Adipocyte (in vitro differentiated cells): ENCODE measurements at regions not wholly inside any gene's neighbourhood (a gene's known extent, or its start where the extent isn't known, plus 50 kb on each side); places are given as distances from the start of the nearest gene placed in this dataset.
A peak's percentile ranks its signal among the peaks of the same experiment; 100 is the strongest.
"Not testable (repeated sequence)": the region's sequence is repeated elsewhere in the genome, so short reads cannot be mapped to it uniquely, and the experiment has no call there.

Source experiments
- DNase-seq: peaks from one replicate; pipeline ENCODE4 v3.0.0-alpha.2; 2015; ENCODE audit warnings: low read depth
- H3K27me3 ChIP-seq: replicated peaks from 2 replicates; pipeline ENCODE4 v1.7.0; 2013; ENCODE audit warnings: mild to moderate bottlenecking, low read length, moderate library complexity; ENCODE audit not compliant: control insufficient read depth, insufficient read depth
- H3K36me3 ChIP-seq: 2 replicates; pipeline ENCODE4 v1.7.0; 2013; ENCODE audit warnings: low read length, mild to moderate bottlenecking, moderate library complexity; ENCODE audit not compliant: control insufficient read depth, insufficient read depth, severe bottlenecking
- H3K4me1 ChIP-seq: 2 replicates; pipeline ENCODE4 v1.7.0; 2013; ENCODE audit warnings: mild to moderate bottlenecking, low read length, moderate library complexity; ENCODE audit not compliant: control insufficient read depth, insufficient read depth
- H3K4me3 ChIP-seq: 2 replicates; pipeline ENCODE4 v1.7.0; 2013; ENCODE audit warnings: mild to moderate bottlenecking, low read length, moderate library complexity
- H3K9ac ChIP-seq: 2 replicates; pipeline ENCODE4 v1.7.0; 2013; ENCODE audit warnings: mild to moderate bottlenecking, low read length, moderate library complexity
- H3K9me3 ChIP-seq: 2 replicates; pipeline ENCODE4 v1.7.0; 2013; ENCODE audit warnings: mild to moderate bottlenecking, low read length, moderate library complexity; ENCODE audit not compliant: control insufficient read depth

DNA sequence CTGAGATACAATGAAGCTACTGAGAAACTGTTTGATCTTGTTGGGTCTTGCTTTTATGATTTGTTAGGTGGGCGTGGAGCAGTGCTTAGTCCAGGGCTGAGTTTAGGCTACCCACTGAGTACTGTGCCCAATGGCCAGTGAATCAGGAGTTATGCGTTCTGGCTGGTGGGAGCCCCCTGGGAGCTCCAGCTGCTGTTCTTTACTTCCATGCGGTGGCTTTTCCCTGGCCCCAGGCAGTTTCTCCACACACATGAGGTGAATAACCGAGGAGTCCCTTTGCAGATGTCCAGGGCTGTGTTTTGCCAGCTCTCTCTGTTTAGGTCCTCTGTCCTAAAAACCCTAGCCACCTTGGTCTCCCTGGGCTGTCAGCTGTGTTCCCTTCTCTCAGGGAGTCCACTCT lies 106.5 kb downstream of the KLF13 start:
- Histone ChIP-seq H3K9ac (no peak overlapping the region), H3K27me3 (no peaks in the 10 kb centered on the region), H3K4me3 (no peak overlapping the region), H3K36me3 (no peaks in the 10 kb centered on the region), H3K9me3 (no peaks in the 10 kb centered on the region), H3K4me1 (peaks cover 17% of the 10 kb centered on the region)
- DNase-seq, result no peak

DNA sequence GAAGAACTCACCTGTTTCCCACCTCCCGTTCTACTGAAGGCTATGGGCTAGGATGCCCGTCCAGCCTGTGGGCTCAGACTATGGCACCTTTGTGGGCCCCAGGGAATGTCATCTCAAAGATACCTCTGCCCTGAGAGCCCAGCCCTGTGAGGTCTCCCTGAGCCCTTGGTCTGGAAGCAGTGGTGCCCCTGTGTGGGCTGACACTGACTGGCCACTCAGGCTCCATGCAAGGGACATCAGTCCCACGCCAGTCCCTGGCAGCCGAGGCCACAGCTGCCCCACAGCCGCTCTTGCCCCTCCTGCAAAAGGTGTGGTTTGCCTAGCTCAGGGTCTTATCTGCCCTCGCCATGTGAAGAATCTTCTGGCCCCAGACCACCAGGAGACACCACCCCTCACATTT lies 106.9 kb downstream of the KLF13 start:
- no peaks in the 10 kb centered on the region for H3K36me3 ChIP-seq

DNA sequence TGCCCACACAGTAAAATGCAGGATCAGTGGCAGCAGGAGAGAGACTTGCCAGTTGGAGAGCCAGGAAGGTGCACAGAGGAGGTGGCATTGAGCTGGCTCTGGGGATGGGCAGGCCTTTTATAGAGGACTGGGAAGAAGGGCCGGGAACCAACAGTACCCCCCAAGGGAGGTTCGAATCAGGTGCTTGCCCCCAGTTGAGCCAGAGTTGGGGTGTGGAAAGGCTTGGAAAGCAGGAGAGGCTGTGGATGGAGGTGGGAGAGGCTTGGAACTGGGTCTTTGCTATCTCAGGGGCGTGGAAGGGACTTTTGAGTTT lies 107.6 kb downstream of the KLF13 start:
- H3K4me3 ChIP-seq, result no peak overlapping the region

More for the DNA sequence above, 106.9 kb downstream of the KLF13 start:
- Histone ChIP-seq H3K4me3 (no peak overlapping the region), H3K4me1 (peaks cover 17% of the 10 kb centered on the region), H3K9me3 (no peaks in the 10 kb centered on the region), H3K27me3 (no peaks in the 10 kb centered on the region), H3K9ac (no peak overlapping the region)
- DNase-seq, result no peak

DNA sequence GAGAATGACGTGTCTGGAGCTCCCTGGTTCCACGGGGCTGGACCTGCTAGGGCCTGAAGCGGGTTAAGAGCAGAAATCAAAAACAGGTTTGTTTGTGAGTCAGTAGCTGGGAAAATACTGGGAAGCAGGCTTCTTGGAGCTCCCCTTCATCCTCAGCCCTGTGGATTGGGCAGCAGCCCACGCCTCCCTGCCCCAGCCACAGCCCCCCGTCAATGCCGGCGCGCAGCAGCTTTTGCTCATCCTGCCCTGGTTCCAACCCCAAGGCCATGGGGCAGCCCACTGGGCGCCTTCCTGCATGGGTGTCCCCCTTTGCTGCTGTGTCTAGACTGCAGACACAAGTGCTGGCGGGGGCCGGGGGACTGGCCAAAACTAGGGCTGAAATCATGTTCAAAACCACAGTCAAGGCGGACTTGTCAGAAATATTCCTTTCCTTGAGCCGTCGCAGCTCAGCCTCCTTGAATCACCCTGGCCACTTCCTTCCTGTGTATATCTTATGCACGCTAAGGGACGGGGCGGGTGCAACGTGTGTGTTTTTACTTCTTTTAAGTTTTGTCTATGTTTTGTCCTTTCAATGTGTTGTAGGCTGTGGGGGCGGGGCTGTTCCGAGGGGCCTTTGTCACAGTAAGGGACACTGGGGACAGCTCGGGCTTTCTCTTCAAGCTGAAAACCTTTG lies 108.1 kb downstream of the KLF13 start:
- Histone ChIP-seq H3K27me3 (no peaks in the 10 kb centered on the region), H3K4me1 (peaks cover 17% of the 10 kb centered on the region), H3K9me3 (no peaks in the 10 kb centered on the region), H3K9ac (peak overlapping the region; percentile 64), H3K36me3 (no peaks in the 10 kb centered on the region), H3K4me3 (peak overlapping the region; percentile 61)
- peak; percentile 63 for DNase-seq

More for the DNA sequence above, 107.6 kb downstream of the KLF13 start:
- H3K27me3 ChIP-seq, result no peaks in the 10 kb centered on the region
- no peak for DNase-seq
- H3K4me1 ChIP-seq, result peaks cover 17% of the 10 kb centered on the region
- no peaks in the 10 kb centered on the region for H3K9me3 ChIP-seq
- H3K9ac ChIP-seq, result peak overlapping the region; percentile 64
- H3K36me3 ChIP-seq, result no peaks in the 10 kb centered on the region

DNA sequence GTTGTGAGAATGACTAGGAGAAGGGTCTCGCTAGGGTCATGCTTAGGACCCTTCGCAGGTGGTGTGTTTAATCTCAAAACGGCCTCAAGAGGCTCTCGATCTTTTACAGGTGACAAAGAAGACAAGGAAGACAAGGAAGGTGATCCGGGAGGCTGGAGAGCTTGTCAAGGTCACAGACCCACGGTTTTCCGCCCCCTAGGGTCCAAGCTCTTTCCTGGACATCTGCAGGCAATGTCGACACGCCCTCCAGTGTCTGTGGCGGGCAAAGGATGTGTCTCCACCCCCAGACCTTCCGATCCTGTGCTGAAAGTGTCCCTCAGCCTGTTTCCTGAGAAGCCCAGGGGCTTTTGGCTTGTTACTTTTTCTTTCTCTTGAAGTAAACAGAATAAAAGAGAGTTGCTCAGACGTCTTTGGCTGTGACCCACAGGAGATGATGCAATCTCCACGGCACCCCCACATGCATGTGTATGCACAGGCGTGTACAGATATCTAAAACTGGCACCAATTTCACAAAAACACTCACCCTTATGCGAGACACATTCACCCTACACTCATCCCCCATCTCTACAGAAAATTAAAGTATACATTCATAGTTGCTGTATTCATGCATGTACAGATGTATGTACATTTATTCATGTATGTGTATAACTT lies 108.8 kb downstream of the KLF13 start:
- H3K27me3 ChIP-seq, result no peaks in the 10 kb centered on the region
- H3K9ac ChIP-seq, result peak overlapping the region; percentile 64
- no peaks in the 10 kb centered on the region for H3K36me3 ChIP-seq
- DNase-seq, result peak; percentile 76
- H3K4me3 ChIP-seq, result peak overlapping the region; percentile 61
- H3K9me3 ChIP-seq, result no peaks in the 10 kb centered on the region
- peaks cover 19% of the 10 kb centered on the region for H3K4me1 ChIP-seq

DNA sequence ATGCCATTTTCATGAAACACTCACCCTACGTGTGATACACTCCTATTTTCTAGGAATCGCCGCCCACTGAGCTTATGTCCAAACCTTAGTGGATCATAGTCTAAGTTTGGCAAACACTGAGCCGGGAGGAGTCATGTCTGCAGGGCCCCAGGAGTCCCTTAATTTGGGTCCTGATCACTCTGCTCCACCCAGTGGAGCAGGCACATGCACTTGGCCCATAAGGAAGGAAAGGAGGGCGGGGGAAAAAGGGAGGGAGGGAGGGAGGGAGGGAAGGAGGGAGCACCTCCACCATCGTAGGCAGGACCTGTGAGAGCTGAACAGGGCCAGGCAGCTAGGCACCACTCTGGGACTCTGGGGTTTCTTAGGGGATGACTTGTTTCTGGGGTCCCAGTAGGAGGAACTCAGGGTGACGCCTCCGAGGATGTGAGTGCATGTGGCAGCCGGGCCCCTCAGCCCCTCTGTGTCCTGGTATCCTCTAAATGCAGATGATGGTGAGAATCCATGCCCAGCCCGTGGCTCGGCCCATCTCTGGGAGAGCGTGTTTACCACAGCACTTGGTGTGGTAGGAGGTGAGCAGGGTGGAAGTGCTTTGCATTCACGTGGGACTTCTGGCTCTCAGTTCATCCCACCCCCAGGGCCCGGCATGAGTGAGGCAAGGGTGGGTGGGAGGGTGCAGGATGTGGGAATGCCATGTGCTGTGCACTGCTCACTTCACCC lies 109.4 kb downstream of the KLF13 start:
- Histone ChIP-seq H3K36me3 (no peaks in the 10 kb centered on the region), H3K4me1 (peaks cover 22% of the 10 kb centered on the region), H3K9me3 (no peaks in the 10 kb centered on the region), H3K4me3 (peak overlapping the region; percentile 61), H3K27me3 (no peaks in the 10 kb centered on the region), H3K9ac (peak overlapping the region; percentile 64)
- DNase-seq, result no peak

DNA sequence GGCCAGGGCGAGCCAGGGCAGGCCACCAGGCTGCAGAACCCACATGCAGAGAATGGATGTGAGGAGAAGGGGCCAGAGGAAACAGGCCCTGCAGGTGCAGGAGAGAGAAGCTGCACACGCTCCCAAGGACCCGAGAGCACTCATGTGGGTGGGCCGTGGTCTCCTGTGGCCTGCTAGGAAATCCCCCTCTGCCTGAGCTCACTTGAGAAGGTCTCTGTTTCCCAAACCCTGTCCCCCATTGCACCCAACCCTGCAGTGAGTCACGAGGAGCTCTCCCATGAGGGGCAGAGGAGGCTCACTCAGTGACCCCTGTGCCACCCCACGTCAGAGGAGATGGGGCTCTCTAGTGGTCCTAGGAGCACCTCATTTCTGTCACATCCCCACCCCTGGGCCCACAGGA lies 111.1 kb downstream of the KLF13 start:
- Histone ChIP-seq H3K9ac (no peak overlapping the region), H3K4me1 (peaks cover 38% of the 10 kb centered on the region), H3K36me3 (no peaks in the 10 kb centered on the region), H3K9me3 (no peaks in the 10 kb centered on the region), H3K27me3 (no peaks in the 10 kb centered on the region), H3K4me3 (no peak overlapping the region)
- DNase-seq, result no peak

DNA sequence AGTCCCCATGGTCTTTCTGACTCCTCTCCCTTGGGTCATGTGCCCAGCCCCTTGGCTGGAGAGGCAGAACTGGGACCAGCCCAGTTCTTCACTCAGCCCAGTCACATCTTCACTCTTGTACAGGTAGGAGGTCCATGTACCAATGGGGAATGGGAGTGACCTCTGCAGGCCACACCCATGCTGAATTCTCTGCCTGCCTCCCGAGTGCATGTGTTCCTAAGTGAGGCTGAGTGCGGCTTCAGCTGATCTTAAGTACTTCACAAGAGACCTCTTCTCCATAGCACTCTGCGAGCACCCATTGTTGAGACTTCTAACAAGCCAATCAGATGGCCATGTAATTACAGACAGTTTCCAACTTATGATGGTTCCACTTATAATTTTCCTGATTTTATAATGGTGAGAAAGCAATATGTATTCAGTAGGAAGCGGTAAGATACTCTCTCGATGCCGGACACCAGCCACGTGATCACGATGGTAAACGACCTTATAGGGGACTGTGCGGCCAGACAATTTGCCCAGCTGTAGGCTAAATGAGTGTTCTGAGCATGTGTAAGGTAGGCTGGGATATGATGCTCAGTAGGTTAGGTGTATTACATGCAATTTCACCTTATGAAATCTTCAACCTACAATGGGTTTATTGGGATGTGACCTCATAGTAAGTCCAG lies 112.1 kb downstream of the KLF13 start:
- no peaks in the 10 kb centered on the region for H3K9me3 ChIP-seq
- H3K9ac ChIP-seq, result no peak overlapping the region
- H3K4me1 ChIP-seq, result peaks cover 41% of the 10 kb centered on the region
- H3K4me3 ChIP-seq, result no peak overlapping the region
- no peaks in the 10 kb centered on the region for H3K27me3 ChIP-seq
- no peak for DNase-seq
- H3K36me3 ChIP-seq, result no peaks in the 10 kb centered on the region

DNA sequence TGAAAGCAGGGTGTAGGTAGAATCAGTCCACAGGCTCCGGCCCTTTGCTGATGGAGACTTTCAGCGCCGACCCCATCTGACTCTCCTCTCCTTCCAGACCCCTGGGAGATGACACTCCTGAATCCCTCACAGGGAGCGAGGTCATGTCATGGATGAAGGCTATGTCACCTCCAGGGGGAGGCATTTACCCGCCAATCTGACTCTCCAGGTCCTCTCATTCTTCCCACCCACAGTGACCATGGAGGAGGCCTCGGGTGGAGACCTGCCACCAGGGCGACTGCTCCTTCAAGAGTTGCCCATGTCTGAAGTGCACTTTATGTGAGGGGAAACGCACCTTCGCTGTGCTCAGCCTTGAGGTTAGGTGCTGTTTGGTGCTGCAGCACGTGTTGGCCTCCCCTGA lies 112.7 kb downstream of the KLF13 start:
- H3K36me3 ChIP-seq, result no peaks in the 10 kb centered on the region
- no peak overlapping the region for H3K4me3 ChIP-seq
- H3K27me3 ChIP-seq, result no peaks in the 10 kb centered on the region
- H3K4me1 ChIP-seq, result peaks cover 45% of the 10 kb centered on the region
- H3K9ac ChIP-seq, result no peak overlapping the region
- DNase-seq, result no peak
- no peaks in the 10 kb centered on the region for H3K9me3 ChIP-seq

DNA sequence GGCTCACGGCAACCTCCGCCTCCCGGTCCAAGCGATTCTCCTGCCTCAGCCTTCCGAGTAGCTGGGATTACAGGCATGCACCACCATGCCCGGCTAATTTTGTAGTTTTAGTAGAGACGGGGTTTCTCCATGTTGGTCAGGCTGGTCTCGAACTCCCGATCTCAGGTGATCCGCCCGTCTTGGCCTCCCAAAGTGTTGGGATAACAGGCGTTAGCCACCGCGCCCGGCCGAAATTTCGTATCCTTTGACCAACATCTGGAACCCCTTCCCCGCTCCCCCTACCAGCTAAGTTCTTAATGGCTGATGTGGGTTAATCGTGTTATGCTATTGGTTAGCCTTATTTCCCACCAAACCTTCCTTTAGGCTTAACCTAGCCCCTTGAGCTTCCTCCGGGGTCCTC lies 113.6 kb downstream of the KLF13 start:
- H3K9me3 ChIP-seq, H3K36me3 ChIP-seq, DNase-seq, H3K27me3 ChIP-seq: not testable (repeated sequence)
- Histone ChIP-seq H3K4me3 (peak overlapping the region; percentile 77), H3K9ac (peak overlapping the region; percentile 79), H3K4me1 (peaks cover 36% of the 10 kb centered on the region)

DNA sequence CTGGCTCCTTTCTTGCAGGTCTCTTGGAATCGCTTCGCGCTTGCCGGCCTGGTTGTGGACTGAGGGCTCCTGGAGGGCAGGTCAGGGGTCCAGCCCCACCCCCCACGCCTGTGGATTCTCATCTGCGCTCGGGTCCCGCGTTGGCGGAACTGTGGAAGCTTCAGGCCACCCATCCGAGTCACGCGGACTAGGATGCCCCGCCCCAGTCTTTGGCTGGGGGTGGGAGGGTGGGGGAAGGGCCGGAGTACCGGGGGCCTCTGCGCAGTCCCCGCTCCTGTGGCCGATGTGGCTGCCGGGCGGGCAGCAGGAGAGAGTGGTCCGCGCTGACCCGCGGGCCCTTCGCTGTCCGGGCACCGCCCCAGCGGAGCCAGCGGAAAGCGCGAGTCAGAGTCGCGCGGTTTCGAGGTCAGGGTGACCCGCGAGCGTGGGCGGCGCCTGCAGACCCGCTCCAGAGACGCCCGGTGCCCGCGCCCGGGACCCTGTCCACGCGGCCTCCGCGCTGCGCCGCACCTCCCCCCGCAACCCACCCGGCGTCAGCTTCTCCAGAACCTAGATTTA lies 114.2 kb downstream of the KLF13 start:
- Histone ChIP-seq H3K27me3 (no peaks in the 10 kb centered on the region), H3K4me3 (peak overlapping the region; percentile 77), H3K36me3 (no peaks in the 10 kb centered on the region), H3K9me3 (no peaks in the 10 kb centered on the region), H3K4me1 (peaks cover 30% of the 10 kb centered on the region), H3K9ac (peak overlapping the region; percentile 79)
- peak; percentile 58 for DNase-seq
